GM12878 (cell line): ENCODE measurements at regions not wholly inside any gene's neighbourhood (a gene's known extent, or its start where the extent isn't known, plus 50 kb on each side); places are given as distances from the start of the nearest gene placed in this dataset.

ENCODE experiments used
- ATAC-seq: fragments of 200-7000 bp; cut with Tn5 transposase; 3 replicates; pipeline ENCODE4 v1.9.1; 2020; ENCODE audit warnings: mild to moderate bottlenecking, moderate library complexity
- BruUV-seq: library from RNA; stranded (reverse); fragments of 400-500 nt; replicated peaks from 2 replicates; lab custom pipeline; 2021; lab: Mats Ljungman, UMichigan
- CTCF ChIA-PET: fragments of 300-600 bp; sonication (Branson Sonifier 250); formaldehyde crosslinking; extraction: SDS; loops from one replicate; lab custom pipeline; 2021; ENCODE audit warnings: inconsistent platforms; lab: Yijun Ruan, JAX
- POLR2A ChIA-PET: fragments of 350-600 bp; formaldehyde crosslinking; extraction: SDS; loops from one replicate; lab custom pipeline; 2021; ENCODE audit warnings: inconsistent platforms; lab: Charles Lee
- RAD21 ChIA-PET: fragments of 300-600 bp; sonication (Branson Sonifier 250); formaldehyde crosslinking; loops from one replicate; lab custom pipeline; 2023; ENCODE audit warnings: antibody characterized with exemption; ENCODE audit not compliant: unreplicated experiment; lab: Charles Lee
- SMC1A ChIA-PET: fragments of 300-600 bp; sonication (Branson Sonifier 250); formaldehyde crosslinking; loops from one replicate; lab custom pipeline; 2023; ENCODE audit not compliant: unreplicated experiment, uncharacterized antibody; lab: Charles Lee
- DNase-seq: peaks from one replicate; pipeline ENCODE4 v3.0.0-alpha.2; 2011; ENCODE audit warnings: low read depth, low spot score
- FAIRE-seq: peaks from 3 replicates; lab custom pipeline; 2011; peaks lifted over from hg19 to GRCh38; lab: Jason Lieb, UNC
- H2AFZ ChIP-seq: 2 replicates; pipeline ENCODE4 v1.6.0; 2011; ENCODE audit warnings: low read depth, low read length, control low read depth; ENCODE audit not compliant: control insufficient read depth
- H3K27ac ChIP-seq: 2 replicates; pipeline ENCODE4 v1.5.1; 2011; ENCODE audit warnings: control low read depth; ENCODE audit not compliant: control insufficient read depth, insufficient read depth
- H3K27me3 ChIP-seq, 2 experiments: replicated peaks in 1 of 2; 2 replicates each; pipeline versions ENCODE4 v1.6.0 to v1.6.1; 2011; ENCODE audit warnings: low read length in 1 of 2; ENCODE audit not compliant: control insufficient read depth in 2 of 2, insufficient read depth in 2 of 2
- H3K36me3 ChIP-seq, 2 experiments: 2 replicates each; pipeline ENCODE4 v1.5.1; 2011; ENCODE audit warnings: low read length in 1 of 2; ENCODE audit not compliant: control insufficient read depth in 2 of 2, insufficient read depth in 2 of 2
- H3K4me1 ChIP-seq: 2 replicates; pipeline ENCODE4 v1.6.1; 2011; ENCODE audit warnings: mild to moderate bottlenecking, low read length, moderate library complexity, mixed read lengths; ENCODE audit not compliant: control insufficient read depth, insufficient read depth
- H3K4me2 ChIP-seq: 2 replicates; pipeline ENCODE4 v1.6.0; 2011; ENCODE audit warnings: control low read depth; ENCODE audit not compliant: control insufficient read depth, insufficient read depth
- H3K4me3 ChIP-seq: fragments of 200-600 bp; sonication (generic); 2 replicates; pipeline ENCODE4 v1.5.1; 2016
- H3K79me2 ChIP-seq: 2 replicates; pipeline ENCODE4 v1.6.0; 2011; ENCODE audit warnings: low read length; ENCODE audit not compliant: control insufficient read depth, insufficient read depth
- H3K9ac ChIP-seq: 2 replicates; pipeline ENCODE4 v1.8.0; 2011; ENCODE audit warnings: low read length, control low read depth, mixed read lengths; ENCODE audit not compliant: control insufficient read depth, insufficient read depth
- H3K9me3 ChIP-seq: replicated peaks from 3 replicates; pipeline ENCODE4 v1.5.1; 2011; ENCODE audit warnings: mild to moderate bottlenecking, low read length; ENCODE audit not compliant: control insufficient read depth, insufficient read depth
- H4K20me1 ChIP-seq: 2 replicates; pipeline ENCODE4 v1.6.0; 2011; ENCODE audit not compliant: control insufficient read depth, insufficient read depth
- CBFB ChIP-seq: IDR thresholded peaks from 2 replicates; pipeline ENCODE4 v1.6.1; 2016; ENCODE audit warnings: antibody characterized with exemption, low read depth
- CHD2 ChIP-seq: IDR thresholded peaks from 2 replicates; pipeline ENCODE4 v1.6.1; 2011; ENCODE audit warnings: low read depth, low read length, improper control_type of control experiment, borderline replicate concordance
- DPF2 ChIP-seq: fragments of 450-650 bp; IDR thresholded peaks from 2 replicates; pipeline ENCODE4 v1.6.1; 2017; ENCODE audit warnings: mild to moderate bottlenecking
- EP300 ChIP-seq, 2 experiments: fragments of 150-350 bp in 1 of 2; IDR thresholded peaks; 2 replicates each; pipeline ENCODE4 v1.6.1; 2011 to 2012; ENCODE audit warnings: low read depth in 2 of 2, low read length in 2 of 2, borderline replicate concordance in 1 of 2, improper control_type of control experiment in 1 of 2, inconsistent platforms in 1 of 2; ENCODE audit not compliant: control insufficient read depth in 1 of 2
- JUNB ChIP-seq: IDR thresholded peaks from 2 replicates; pipeline ENCODE4 v1.6.1; 2016; ENCODE audit warnings: antibody characterized with exemption, mild to moderate bottlenecking
- MTA2 ChIP-seq: fragments of 450-650 bp; IDR thresholded peaks from 2 replicates; pipeline ENCODE4 v1.6.1; 2016; ENCODE audit warnings: low read depth, mild to moderate bottlenecking, moderate library complexity
- POLR2AphosphoS5 ChIP-seq: IDR thresholded peaks from 2 replicates; pipeline ENCODE4 v1.6.1; 2011; ENCODE audit warnings: mild to moderate bottlenecking, low read length, inconsistent platforms
- SMC3 ChIP-seq: IDR thresholded peaks from 2 replicates; pipeline ENCODE4 v1.6.1; 2011; ENCODE audit warnings: low read length, improper control_type of control experiment, borderline replicate concordance
- ZBED1 ChIP-seq: IDR thresholded peaks from 2 replicates; pipeline ENCODE4 v1.6.1; 2016; ENCODE audit warnings: borderline replicate concordance
- ZZZ3 ChIP-seq: IDR thresholded peaks from 2 replicates; pipeline ENCODE4 v1.6.1; 2011; ENCODE audit warnings: low read depth; ENCODE audit not compliant: control insufficient read depth, insufficient read length
- WGBS: methylation state at CpG from one replicate; pipeline ENCODE4 v1.1.6; 2016; ENCODE audit warnings: low lambda C conversion rate; ENCODE audit not compliant: insufficient replicate concordance, insufficient coverage; ENCODE audit errors: missing lambda C conversion rate; 5-methylcytosine and 5-hydroxymethylcytosine counted together
- in situ Hi-C: fragments of 300-500 bp; cut with MboI; formaldehyde crosslinking; loops from 9 replicates; pipeline ENCODE4 v1.14.3; 2018; ENCODE audit warnings: mixed read lengths
- intact Hi-C: fragments of 100-400 bp; cut with micrococcal nuclease; formaldehyde crosslinking; loops from one replicate; pipeline ENCODE4 v1.14.2; 2022; ENCODE audit not compliant: unreplicated experiment
- TF ChIP-seq, protein P1 (sequence below): IDR thresholded peaks from 2 replicates; pipeline ENCODE4 v1.6.1; 2012; ENCODE audit warnings: low read depth, low read length, improper control_type of control experiment
- TF ChIP-seq, protein P2 (sequence below): IDR thresholded peaks from 2 replicates; pipeline ENCODE4 v1.6.1; 2012; ENCODE audit warnings: mild to moderate bottlenecking, low read depth, low read length
- TF ChIP-seq, protein P3 (sequence below): fragments of 450-650 bp; IDR thresholded peaks from 2 replicates; pipeline ENCODE4 v1.6.1; 2016; ENCODE audit warnings: mild to moderate bottlenecking
- TF ChIP-seq, protein P4 (sequence below): IDR thresholded peaks from 2 replicates; pipeline ENCODE4 v1.6.1; 2012; ENCODE audit warnings: low read depth, low read length, improper control_type of control experiment
- TF ChIP-seq, protein P5 (sequence below): fragments of 450-650 bp; IDR thresholded peaks from 2 replicates; pipeline ENCODE4 v1.6.1; 2017; ENCODE audit warnings: low read depth, mild to moderate bottlenecking, moderate library complexity

DNA sequence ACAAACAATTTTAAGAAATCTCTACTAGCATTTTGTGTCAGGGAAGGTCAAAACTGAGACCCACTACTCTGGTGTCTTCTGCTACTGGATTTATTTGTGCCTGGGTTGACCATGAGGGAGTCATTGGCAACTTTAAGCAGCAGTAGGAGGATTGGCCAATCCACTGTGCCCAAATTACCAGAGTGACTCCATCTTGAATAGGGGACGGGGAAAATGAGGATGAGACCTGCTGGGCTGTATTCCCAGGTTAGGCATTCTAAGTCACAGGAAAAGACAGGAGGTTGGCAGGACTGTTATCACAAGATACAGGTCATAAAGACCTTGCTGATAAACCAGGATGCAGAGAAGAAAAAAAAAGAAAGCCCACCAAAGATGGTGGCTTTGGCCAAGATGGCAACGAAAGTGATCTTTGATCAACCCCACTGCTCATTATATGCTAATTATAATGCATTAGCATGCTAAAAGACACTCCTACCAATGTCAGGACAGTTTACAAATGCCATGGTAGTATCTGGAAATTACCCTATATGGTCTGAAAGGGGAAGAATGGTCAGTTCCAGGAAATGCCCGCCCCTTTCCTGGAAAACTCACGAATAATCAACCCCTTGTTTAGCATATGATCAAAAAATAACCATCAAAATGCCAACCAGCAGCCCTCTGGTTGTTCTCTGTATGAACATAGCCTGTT lies 200.9 kb downstream of the LTN1 start:
- Histone ChIP-seq H4K20me1 (no peaks in the 10 kb centered on the region), H3K9ac (no peak overlapping the region), H3K36me3 (no peaks in the 10 kb centered on the region), H3K9me3 (no peaks in the 10 kb centered on the region), H3K27ac (no peak overlapping the region), H3K4me1 (no peaks in the 10 kb centered on the region), H2AFZ (no peak overlapping the region), H3K79me2 (no peaks in the 10 kb centered on the region), H3K27me3 (no peaks in the 10 kb centered on the region), H3K4me2 (no peak overlapping the region), H3K4me3 (no peak overlapping the region)
- 20% methylated on average over 4 of the region's 4 CpGs for WGBS
- DNase-seq: no peak
- ATAC-seq: no peak
- TF ChIP-seq ZZZ3 (no peak), POLR2AphosphoS5 (no peak), CBFB (no peak), MTA2 (no peak), SMC3 (no peak), DPF2 (no peak), JUNB (no peak), EP300 (IDR thresholded peaks at IDR 0.05; ENCODE audit: borderline replicate concordance in 1 of 2, control insufficient read depth in 1 of 2, low read depth in 2 of 2, low read length in 2 of 2) (no peak), ZBED1 (no peak), CHD2 (no peak)
- TF ChIP-seq, protein P1, sequence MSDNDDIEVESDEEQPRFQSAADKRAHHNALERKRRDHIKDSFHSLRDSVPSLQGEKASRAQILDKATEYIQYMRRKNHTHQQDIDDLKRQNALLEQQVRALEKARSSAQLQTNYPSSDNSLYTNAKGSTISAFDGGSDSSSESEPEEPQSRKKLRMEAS: no peak
- TF ChIP-seq, protein P2, sequence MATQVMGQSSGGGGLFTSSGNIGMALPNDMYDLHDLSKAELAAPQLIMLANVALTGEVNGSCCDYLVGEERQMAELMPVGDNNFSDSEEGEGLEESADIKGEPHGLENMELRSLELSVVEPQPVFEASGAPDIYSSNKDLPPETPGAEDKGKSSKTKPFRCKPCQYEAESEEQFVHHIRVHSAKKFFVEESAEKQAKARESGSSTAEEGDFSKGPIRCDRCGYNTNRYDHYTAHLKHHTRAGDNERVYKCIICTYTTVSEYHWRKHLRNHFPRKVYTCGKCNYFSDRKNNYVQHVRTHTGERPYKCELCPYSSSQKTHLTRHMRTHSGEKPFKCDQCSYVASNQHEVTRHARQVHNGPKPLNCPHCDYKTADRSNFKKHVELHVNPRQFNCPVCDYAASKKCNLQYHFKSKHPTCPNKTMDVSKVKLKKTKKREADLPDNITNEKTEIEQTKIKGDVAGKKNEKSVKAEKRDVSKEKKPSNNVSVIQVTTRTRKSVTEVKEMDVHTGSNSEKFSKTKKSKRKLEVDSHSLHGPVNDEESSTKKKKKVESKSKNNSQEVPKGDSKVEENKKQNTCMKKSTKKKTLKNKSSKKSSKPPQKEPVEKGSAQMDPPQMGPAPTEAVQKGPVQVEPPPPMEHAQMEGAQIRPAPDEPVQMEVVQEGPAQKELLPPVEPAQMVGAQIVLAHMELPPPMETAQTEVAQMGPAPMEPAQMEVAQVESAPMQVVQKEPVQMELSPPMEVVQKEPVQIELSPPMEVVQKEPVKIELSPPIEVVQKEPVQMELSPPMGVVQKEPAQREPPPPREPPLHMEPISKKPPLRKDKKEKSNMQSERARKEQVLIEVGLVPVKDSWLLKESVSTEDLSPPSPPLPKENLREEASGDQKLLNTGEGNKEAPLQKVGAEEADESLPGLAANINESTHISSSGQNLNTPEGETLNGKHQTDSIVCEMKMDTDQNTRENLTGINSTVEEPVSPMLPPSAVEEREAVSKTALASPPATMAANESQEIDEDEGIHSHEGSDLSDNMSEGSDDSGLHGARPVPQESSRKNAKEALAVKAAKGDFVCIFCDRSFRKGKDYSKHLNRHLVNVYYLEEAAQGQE: no peak
- TF ChIP-seq, protein P3, sequence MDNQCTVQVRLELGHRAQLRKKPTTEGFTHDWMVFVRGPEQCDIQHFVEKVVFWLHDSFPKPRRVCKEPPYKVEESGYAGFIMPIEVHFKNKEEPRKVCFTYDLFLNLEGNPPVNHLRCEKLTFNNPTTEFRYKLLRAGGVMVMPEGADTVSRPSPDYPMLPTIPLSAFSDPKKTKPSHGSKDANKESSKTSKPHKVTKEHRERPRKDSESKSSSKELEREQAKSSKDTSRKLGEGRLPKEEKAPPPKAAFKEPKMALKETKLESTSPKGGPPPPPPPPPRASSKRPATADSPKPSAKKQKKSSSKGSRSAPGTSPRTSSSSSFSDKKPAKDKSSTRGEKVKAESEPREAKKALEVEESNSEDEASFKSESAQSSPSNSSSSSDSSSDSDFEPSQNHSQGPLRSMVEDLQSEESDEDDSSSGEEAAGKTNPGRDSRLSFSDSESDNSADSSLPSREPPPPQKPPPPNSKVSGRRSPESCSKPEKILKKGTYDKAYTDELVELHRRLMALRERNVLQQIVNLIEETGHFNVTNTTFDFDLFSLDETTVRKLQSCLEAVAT: no peak
- TF ChIP-seq, protein P4, sequence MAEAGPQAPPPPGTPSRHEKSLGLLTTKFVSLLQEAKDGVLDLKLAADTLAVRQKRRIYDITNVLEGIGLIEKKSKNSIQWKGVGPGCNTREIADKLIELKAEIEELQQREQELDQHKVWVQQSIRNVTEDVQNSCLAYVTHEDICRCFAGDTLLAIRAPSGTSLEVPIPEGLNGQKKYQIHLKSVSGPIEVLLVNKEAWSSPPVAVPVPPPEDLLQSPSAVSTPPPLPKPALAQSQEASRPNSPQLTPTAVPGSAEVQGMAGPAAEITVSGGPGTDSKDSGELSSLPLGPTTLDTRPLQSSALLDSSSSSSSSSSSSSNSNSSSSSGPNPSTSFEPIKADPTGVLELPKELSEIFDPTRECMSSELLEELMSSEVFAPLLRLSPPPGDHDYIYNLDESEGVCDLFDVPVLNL: no peak
- TF ChIP-seq, protein P5, sequence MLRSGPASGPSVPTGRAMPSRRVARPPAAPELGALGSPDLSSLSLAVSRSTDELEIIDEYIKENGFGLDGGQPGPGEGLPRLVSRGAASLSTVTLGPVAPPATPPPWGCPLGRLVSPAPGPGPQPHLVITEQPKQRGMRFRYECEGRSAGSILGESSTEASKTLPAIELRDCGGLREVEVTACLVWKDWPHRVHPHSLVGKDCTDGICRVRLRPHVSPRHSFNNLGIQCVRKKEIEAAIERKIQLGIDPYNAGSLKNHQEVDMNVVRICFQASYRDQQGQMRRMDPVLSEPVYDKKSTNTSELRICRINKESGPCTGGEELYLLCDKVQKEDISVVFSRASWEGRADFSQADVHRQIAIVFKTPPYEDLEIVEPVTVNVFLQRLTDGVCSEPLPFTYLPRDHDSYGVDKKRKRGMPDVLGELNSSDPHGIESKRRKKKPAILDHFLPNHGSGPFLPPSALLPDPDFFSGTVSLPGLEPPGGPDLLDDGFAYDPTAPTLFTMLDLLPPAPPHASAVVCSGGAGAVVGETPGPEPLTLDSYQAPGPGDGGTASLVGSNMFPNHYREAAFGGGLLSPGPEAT: no peak
- RAD21 ChIA-PET: no interaction called here
- no TSS peak for BruUV-seq
- FAIRE-seq: no peak
- in situ Hi-C loops: no loop called here
- CTCF ChIA-PET: no interaction called here
- intact Hi-C loops: no loop called here
- POLR2A ChIA-PET: no interaction called here
- SMC1A ChIA-PET: no interaction called here
